IMR-90 (cell line): ENCODE measurements at regions not wholly inside any gene's neighbourhood (a gene's known extent, or its start where the extent isn't known, plus 50 kb on each side); places are given as distances from the start of the nearest gene placed in this dataset.

Source experiments
- ATAC-seq: fragments of 200-7000 bp; cut with Tn5 transposase; 2 replicates; pipeline ENCODE4 v1.9.1; 2020; ENCODE audit warnings: low read depth, mild to moderate bottlenecking, moderate library complexity
- BruUV-seq: library from RNA; stranded (reverse); fragments of 400-500 nt; replicated peaks from 2 replicates; lab custom pipeline; 2021; lab: Mats Ljungman, UMichigan
- CTCF ChIA-PET: fragments of 300-600 bp; formaldehyde crosslinking; extraction: SDS; loops from one replicate; lab custom pipeline; 2021; ENCODE audit warnings: antibody characterized with exemption; lab: Yijun Ruan, JAX
- POLR2A ChIA-PET: fragments of 300-600 bp; sonication (Branson Sonifier 250); formaldehyde crosslinking; loops from one replicate; lab custom pipeline; 2022; ENCODE audit warnings: antibody characterized with exemption; ENCODE audit not compliant: unreplicated experiment; lab: Charles Lee
- DNase-seq: peaks from one replicate; pipeline ENCODE4 v3.0.0; 2013
- H2AFZ ChIP-seq: replicated peaks from 2 replicates; pipeline ENCODE3; 2013; ENCODE audit warnings: low read length, mild to moderate bottlenecking; ENCODE audit not compliant: poor library complexity
- H2AK5ac ChIP-seq: 2 replicates; pipeline ENCODE4 v1.6.1; 2013; ENCODE audit warnings: low read depth, low read length, inconsistent platforms
- H2AK9ac ChIP-seq: replicated peaks from 2 replicates; pipeline ENCODE3; 2013; ENCODE audit warnings: mild to moderate bottlenecking, low read depth, low read length, moderate library complexity; ENCODE audit not compliant: poor library complexity
- H2BK120ac ChIP-seq: 2 replicates; pipeline ENCODE4 v1.6.1; 2013; ENCODE audit warnings: low read depth, low read length, inconsistent platforms
- H2BK15ac ChIP-seq: 3 replicates; pipeline ENCODE4 v1.6.1; 2013; ENCODE audit warnings: low read depth, low read length, inconsistent platforms
- H2BK20ac ChIP-seq: 2 replicates; pipeline ENCODE4 v1.6.1; 2013; ENCODE audit warnings: low read depth, mild to moderate bottlenecking, inconsistent platforms, low read length, moderate library complexity
- H2BK5ac ChIP-seq: 2 replicates; pipeline ENCODE4 v1.6.1; 2013; ENCODE audit warnings: mild to moderate bottlenecking, low read depth, low read length, inconsistent platforms; ENCODE audit not compliant: poor library complexity, severe bottlenecking
- H3K14ac ChIP-seq: replicated peaks from 2 replicates; pipeline ENCODE4 v1.6.1; 2013; ENCODE audit warnings: low read depth, low read length, inconsistent platforms
- H3K18ac ChIP-seq: 2 replicates; pipeline ENCODE4 v1.6.1; 2013; ENCODE audit warnings: low read depth, low read length, control low read depth
- H3K23ac ChIP-seq: 2 replicates; pipeline ENCODE4 v1.6.1; 2013; ENCODE audit warnings: low read depth, low read length, inconsistent platforms
- H3K27ac ChIP-seq: 2 replicates; pipeline ENCODE4 v1.5.1; 2013; ENCODE audit warnings: mild to moderate bottlenecking, control low read depth, low read length; ENCODE audit not compliant: insufficient read depth
- H3K27me3 ChIP-seq: 2 replicates; pipeline ENCODE4 v1.6.1; 2013; ENCODE audit warnings: low read length; ENCODE audit not compliant: control insufficient read depth, insufficient read depth
- H3K36me3 ChIP-seq: 2 replicates; pipeline ENCODE4 v1.6.1; 2013; ENCODE audit warnings: low read length, mixed read lengths; ENCODE audit not compliant: control insufficient read depth, insufficient read depth
- H3K4ac ChIP-seq: 2 replicates; pipeline ENCODE4 v1.6.1; 2013; ENCODE audit warnings: low read depth, low read length, inconsistent platforms
- H3K4me1 ChIP-seq: 2 replicates; pipeline ENCODE4 v1.6.1; 2013; ENCODE audit warnings: low read length, mixed read lengths; ENCODE audit not compliant: control insufficient read depth, insufficient read depth
- H3K4me2 ChIP-seq: 2 replicates; pipeline ENCODE4 v1.6.1; 2013; ENCODE audit warnings: low read depth, mild to moderate bottlenecking, control low read depth, low read length, moderate library complexity
- H3K4me3 ChIP-seq: 2 replicates; pipeline ENCODE4 v1.5.1; 2013; ENCODE audit warnings: low read depth, mild to moderate bottlenecking, control low read depth, low read length, moderate library complexity; ENCODE audit not compliant: insufficient read depth
- H3K56ac ChIP-seq: 2 replicates; pipeline ENCODE4 v1.6.1; 2013; ENCODE audit warnings: low read length, inconsistent platforms; ENCODE audit not compliant: insufficient read depth; ENCODE audit errors: extremely low read depth
- H3K79me1 ChIP-seq, 2 experiments: 2 replicates each; pipeline ENCODE4 v1.6.1; 2013; ENCODE audit warnings: low read length in 2 of 2, inconsistent platforms in 1 of 2, low read depth in 1 of 2
- H3K9ac ChIP-seq: 2 replicates; pipeline ENCODE4 v1.6.1; 2013; ENCODE audit warnings: low read depth, low read length, control low read depth
- H3K9me1 ChIP-seq: 2 replicates; pipeline ENCODE4 v1.6.1; 2013; ENCODE audit warnings: low read length, inconsistent platforms; ENCODE audit not compliant: insufficient read depth
- H3K9me3 ChIP-seq: 2 replicates; pipeline ENCODE4 v1.6.1; 2013; ENCODE audit warnings: low read length; ENCODE audit not compliant: control insufficient read depth, insufficient read depth
- H4K20me1 ChIP-seq: 2 replicates; pipeline ENCODE4 v1.6.1; 2013; ENCODE audit warnings: low read length, inconsistent platforms; ENCODE audit not compliant: insufficient read depth
- H4K5ac ChIP-seq: 2 replicates; pipeline ENCODE4 v1.6.1; 2013; ENCODE audit warnings: mild to moderate bottlenecking, low read depth, low read length, control low read depth
- H4K8ac ChIP-seq, 2 experiments: 2 replicates each; pipeline ENCODE4 v1.6.1; 2013; ENCODE audit warnings: low read depth in 2 of 2, low read length in 2 of 2, control low read depth in 1 of 2, inconsistent platforms in 1 of 2
- H4K91ac ChIP-seq: 2 replicates; pipeline ENCODE4 v1.6.1; 2013; ENCODE audit warnings: low read depth, low read length, inconsistent platforms; ENCODE audit not compliant: insufficient read depth
- CEBPB ChIP-seq: IDR thresholded peaks from 2 replicates; pipeline ENCODE4 v1.6.1; 2012; ENCODE audit warnings: low read depth, low read length, improper control_type of control experiment
- CHD1 ChIP-seq: IDR thresholded peaks from 2 replicates; pipeline ENCODE4 v1.6.1; 2012; ENCODE audit warnings: low read depth, low read length, improper control_type of control experiment
- MAFK ChIP-seq: IDR thresholded peaks from 2 replicates; pipeline ENCODE4 v1.6.1; 2012; ENCODE audit warnings: low read depth, low read length, improper control_type of control experiment
- MAZ ChIP-seq: IDR thresholded peaks from 2 replicates; pipeline ENCODE4 v1.6.1; 2012; ENCODE audit warnings: low read depth, mild to moderate bottlenecking, low read length, improper control_type of control experiment, moderate library complexity, borderline replicate concordance
- NFE2L2 ChIP-seq: fragments of 150-350 bp; IDR thresholded peaks from 2 replicates; pipeline ENCODE4 v1.6.1; 2016; ENCODE audit warnings: low read depth, mild to moderate bottlenecking, low read length
- POLR2A ChIP-seq: IDR thresholded peaks from 2 replicates; pipeline ENCODE4 v1.6.1; 2012; ENCODE audit warnings: mild to moderate bottlenecking, low read depth, low read length
- RAD21 ChIP-seq: IDR thresholded peaks from 2 replicates; pipeline ENCODE4 v1.6.1; 2012; ENCODE audit warnings: low read length, improper control_type of control experiment
- RCOR1 ChIP-seq: IDR thresholded peaks from 2 replicates; pipeline ENCODE4 v1.6.1; 2012; ENCODE audit warnings: mild to moderate bottlenecking, low read length, improper control_type of control experiment; ENCODE audit not compliant: insufficient replicate concordance
- WGBS, 2 experiments: methylation state at CpG; one replicate each; pipeline versions ENCODE4 v1.1.5 to v1.1.7; 2013; ENCODE audit warnings: missing lambda C conversion rate in 2 of 2; ENCODE audit not compliant: insufficient read length in 1 of 2; ENCODE audit errors: extremely low coverage in 2 of 2; 5-methylcytosine and 5-hydroxymethylcytosine counted together
- dilution Hi-C: fragments of 300-500 bp; cut with HindIII; formaldehyde crosslinking; loops from one replicate; pipeline ENCODE4 v1.14.3; 2018; ENCODE audit warnings: low sequenced_read_pairs; ENCODE audit not compliant: unreplicated experiment
- in situ Hi-C: fragments of 300-500 bp; cut with MboI; formaldehyde crosslinking; loops from 3 replicates; pipeline ENCODE4 v1.14.3; 2019; ENCODE audit warnings: low sequenced_read_pairs, inconsistent platforms, mixed read lengths
- intact Hi-C: fragments of 100-400 bp; cut with micrococcal nuclease; formaldehyde crosslinking; loops from 2 replicates; pipeline ENCODE4 v1.10.0; 2022
- TF ChIP-seq, protein P1 (sequence below): fragments of 150-350 bp; IDR thresholded peaks from 2 replicates; pipeline ENCODE4 v1.6.1; 2017; ENCODE audit warnings: mild to moderate bottlenecking, antibody characterized with exemption, low read length, low read depth

DNA sequence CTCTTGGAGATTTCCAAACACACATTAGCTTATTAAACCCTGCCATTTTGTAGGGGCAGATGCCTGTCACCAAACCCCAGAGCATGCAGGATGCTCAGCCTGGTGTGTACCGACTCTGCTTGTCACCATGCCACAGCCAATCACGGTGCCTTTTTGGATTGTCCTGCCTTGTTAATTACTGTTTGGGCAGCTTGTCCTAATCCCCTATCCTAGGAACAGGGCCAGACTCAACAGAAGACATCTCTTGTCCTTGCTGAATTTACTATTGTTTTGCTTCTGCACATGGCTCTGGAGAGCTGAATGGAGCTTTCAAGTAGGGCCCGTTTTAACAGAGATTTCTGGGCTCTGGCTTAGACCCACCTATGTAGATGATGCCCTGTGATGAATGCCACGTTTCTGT lies 388.5 kb downstream of the AACS start:
- Histone ChIP-seq H3K4ac (no peak overlapping the region), H2AFZ (no peak overlapping the region), H2AK5ac (no peak overlapping the region), H4K8ac (no peak overlapping the region), H3K79me1 (no peaks in the 10 kb centered on the region), H4K20me1 (no peaks in the 10 kb centered on the region), H4K91ac (no peak overlapping the region), H3K9me1 (no peaks in the 10 kb centered on the region), H2BK120ac (no peak overlapping the region), H3K14ac (no peak overlapping the region), H4K5ac (no peak overlapping the region), H3K27ac (no peak overlapping the region), H3K9ac (no peak overlapping the region), H3K4me3 (no peak overlapping the region), H3K27me3 (no peaks in the 10 kb centered on the region), H2BK15ac (no peak overlapping the region), H3K36me3 (no peaks in the 10 kb centered on the region), H2BK20ac (no peak overlapping the region), H3K56ac (no peak overlapping the region), H3K23ac (no peak overlapping the region), H3K4me1 (no peaks in the 10 kb centered on the region), H3K4me2 (no peak overlapping the region), H3K18ac (no peak overlapping the region), H2AK9ac (no peak overlapping the region), H2BK5ac (no peak overlapping the region), H3K9me3 (peaks cover 35% of the 10 kb centered on the region)
- no peak for DNase-seq
- POLR2A ChIA-PET: no interaction called here
- dilution Hi-C loops (no loop called here), intact Hi-C loops (no loop called here), in situ Hi-C loops (no loop called here)
- BruUV-seq: no TSS peak
- TF ChIP-seq, protein P1, sequence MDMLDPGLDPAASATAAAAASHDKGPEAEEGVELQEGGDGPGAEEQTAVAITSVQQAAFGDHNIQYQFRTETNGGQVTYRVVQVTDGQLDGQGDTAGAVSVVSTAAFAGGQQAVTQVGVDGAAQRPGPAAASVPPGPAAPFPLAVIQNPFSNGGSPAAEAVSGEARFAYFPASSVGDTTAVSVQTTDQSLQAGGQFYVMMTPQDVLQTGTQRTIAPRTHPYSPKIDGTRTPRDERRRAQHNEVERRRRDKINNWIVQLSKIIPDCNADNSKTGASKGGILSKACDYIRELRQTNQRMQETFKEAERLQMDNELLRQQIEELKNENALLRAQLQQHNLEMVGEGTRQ: no peak
- TF ChIP-seq CHD1 (no peak), RCOR1 (no peak), MAZ (no peak), CEBPB (no peak), NFE2L2 (no peak), MAFK (no peak), POLR2A (no peak), RAD21 (no peak)
- CTCF ChIA-PET: no interaction called here
- WGBS, 2 experiments: 20% methylated on average over 1 of the region's 4 CpGs; no CpG with 5 or more reads in 1 of the 2 experiments
- ATAC-seq: no peak
